Putamen (tissue), 1 donor: ENCODE measurements at regions not wholly inside any gene's neighbourhood (a gene's known extent, or its start where the extent isn't known, plus 50 kb on each side); places are given as distances from the start of the nearest gene placed in this dataset.
A peak's percentile ranks its signal among the peaks of the same experiment; 100 is the strongest.
"Not testable (repeated sequence)": the region's sequence is repeated elsewhere in the genome, so short reads cannot be mapped to it uniquely, and the experiment has no call there.

Experiments used
- DNase-seq: peaks from one replicate; pipeline ENCODE4 v3.0.0-alpha.2; 2016; ENCODE audit warnings: low spot score

- no peak for DNase-seq
Observed at GRCh38 chr6:151671195-151671594, 136.3 kb upstream of the ESR1 start.

DNA sequence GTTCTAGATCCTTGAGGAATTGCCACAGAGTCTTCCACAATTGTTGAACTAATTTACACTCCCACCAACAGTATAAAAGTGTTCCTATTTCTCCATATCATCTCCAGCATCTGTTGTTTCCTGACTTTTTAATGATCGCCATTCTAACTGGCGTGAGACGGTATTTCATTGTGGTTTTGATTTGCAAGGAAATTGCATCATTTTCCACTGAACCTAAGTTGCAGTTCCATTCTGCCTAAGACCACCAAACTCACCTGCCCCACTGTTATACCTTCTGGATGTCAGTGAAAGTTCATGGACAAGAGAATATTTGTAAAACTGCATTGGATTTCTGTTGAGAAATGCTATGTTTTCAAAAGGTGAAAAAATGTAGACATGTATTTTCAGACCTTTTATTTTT lies 132.9 kb upstream of the ESR1 start:
- DNase-seq = no peak

GRCh38 chr6:151675746-151676459 lies 131.6 kb upstream of the ESR1 start:
- no peak for DNase-seq

GRCh38 chr6:151676460-151676945 lies 131.0 kb upstream of the ESR1 start:
- no peak for DNase-seq

GRCh38 chr6:151677404-151677803 lies 130.1 kb upstream of the ESR1 start:
- no peak for DNase-seq

- no peak for DNase-seq
Observed at GRCh38 chr6:151679081-151679480, 128.4 kb upstream of the ESR1 start.

GRCh38 chr6:151679941-151680340 lies 127.5 kb upstream of the ESR1 start:
- no peak for DNase-seq

- no peak for DNase-seq
Observed at GRCh38 chr6:151680846-151681432, 126.5 kb upstream of the ESR1 start.

DNA sequence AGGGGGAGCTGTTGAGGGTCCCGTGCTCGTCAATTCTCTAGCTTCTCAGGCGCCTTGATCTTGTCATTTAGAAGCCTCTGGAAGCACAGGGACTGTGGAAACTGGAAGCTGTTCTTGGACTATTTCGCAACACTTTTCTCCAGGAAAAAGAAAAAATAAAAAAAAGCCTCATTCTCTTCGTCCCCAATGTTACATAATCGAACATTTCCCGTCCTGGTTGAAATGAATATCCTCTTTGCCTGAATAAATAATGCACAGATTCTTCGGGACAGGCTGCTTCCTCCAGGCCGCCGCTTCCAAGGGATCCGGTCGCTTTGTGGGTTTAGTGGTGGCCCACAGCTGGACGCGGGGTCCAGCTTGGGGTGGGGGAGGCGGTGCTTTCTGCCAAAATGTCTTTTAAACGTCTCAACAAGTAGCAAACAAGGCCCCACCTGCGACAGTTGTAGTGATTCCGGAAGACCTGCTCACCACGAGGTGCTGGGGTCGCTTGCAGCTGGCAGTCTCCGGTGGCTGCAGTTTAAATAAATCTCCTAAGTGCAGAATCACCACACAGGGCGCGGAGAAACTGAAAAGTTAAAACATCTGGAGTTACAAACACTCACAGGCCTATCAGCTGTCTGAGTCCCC lies 125.9 kb upstream of the ESR1 start:
- no peak for DNase-seq

- DNase-seq = no peak
Observed at GRCh38 chr6:151682251-151682650, 125.2 kb upstream of the ESR1 start.

DNA sequence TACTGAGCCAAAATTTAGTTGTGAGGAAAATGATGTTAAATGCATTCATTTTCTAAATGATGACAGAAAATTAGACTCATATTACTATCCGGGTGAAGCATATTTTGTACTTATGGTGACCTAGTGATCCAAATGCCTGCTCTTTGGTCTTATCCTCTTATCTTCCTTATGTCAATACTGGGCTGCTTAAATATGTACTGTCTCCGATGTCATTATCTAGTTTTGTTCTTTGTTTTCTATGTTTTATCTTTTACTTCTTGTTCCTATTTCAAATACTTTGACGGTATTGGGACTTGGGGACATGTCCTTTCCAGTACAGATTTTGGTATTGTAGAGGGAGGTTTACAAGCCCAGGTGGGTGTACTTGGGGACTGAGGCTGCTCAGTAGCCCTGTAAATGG lies 124.6 kb upstream of the ESR1 start:
- no peak for DNase-seq

- no peak for DNase-seq
Observed at GRCh38 chr6:151683381-151683780, 124.1 kb upstream of the ESR1 start.

DNA sequence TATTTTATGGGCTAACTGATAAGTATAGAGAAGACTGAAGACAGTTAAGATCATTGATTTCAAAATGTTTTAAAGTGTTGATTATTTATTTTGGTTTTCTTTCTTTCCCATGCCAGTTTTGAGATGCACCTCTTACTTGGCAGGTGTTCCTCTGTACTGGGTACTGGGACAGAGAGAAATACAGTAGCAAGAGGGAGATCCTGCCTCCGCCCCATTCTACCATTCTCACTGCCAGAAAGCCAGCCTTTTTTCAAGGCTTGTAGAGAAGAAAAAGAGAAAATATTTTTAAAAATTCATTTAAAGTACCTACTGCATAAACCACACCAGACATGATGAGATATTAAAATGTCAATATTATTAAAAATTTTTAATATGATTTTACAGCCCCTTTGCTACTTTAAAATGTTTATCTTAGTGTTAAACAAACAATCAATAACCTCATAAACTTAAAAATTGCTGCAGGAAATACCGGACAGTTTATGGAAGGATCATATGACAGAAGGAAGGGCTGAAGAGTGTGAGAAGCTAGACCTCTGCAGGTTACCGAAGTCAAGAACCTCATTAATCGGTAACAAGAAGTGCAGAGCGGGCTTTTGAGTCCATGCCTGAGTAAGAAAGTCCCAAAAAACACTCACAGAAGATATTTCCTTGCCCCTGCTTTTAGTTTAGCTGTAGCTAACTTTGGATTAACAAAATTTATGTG lies 117.8 kb upstream of the ESR1 start:
- DNase-seq = no peak

DNA sequence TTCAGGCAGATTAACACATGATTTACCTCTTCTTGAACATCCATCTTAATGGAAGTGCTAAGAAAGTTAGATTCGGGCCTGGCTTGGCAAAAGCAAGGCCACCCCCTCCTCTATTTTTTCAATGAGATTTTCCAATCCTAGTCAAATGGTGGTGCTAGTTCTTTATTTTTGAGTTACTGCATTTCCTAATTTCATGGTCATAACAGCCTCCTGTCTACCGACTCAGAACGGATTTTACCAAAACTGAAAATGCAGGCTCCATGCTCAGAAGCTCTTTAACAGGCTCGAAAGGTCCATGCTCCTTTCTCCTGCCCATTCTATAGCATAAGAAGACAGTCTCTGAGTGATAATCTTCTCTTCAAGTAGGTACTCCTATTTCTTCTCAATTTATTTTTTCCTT lies 117.2 kb upstream of the ESR1 start:
- DNase-seq = no peak

GRCh38 chr6:151690768-151691562 lies 116.5 kb upstream of the ESR1 start:
- peak; percentile 7 for DNase-seq

DNA sequence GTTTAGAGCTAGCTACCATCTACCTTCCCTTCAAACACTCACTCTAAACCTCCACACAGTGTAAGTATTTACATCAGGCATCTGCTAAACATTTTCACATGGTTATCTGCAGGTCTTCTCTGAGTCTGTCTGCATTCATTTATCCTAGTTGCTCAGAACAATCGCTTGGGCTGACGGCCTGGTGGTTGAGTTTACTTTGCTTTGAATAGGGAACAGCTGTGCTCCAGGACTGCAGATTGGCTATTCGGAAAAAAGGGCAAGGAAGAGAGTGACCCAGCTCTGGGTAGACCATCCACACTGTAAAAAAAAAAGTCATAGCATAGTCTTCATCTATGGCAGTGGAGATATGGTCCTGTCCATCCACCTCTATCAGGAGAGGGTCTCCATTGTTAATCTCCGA lies 115.3 kb upstream of the ESR1 start:
- no peak for DNase-seq

DNA sequence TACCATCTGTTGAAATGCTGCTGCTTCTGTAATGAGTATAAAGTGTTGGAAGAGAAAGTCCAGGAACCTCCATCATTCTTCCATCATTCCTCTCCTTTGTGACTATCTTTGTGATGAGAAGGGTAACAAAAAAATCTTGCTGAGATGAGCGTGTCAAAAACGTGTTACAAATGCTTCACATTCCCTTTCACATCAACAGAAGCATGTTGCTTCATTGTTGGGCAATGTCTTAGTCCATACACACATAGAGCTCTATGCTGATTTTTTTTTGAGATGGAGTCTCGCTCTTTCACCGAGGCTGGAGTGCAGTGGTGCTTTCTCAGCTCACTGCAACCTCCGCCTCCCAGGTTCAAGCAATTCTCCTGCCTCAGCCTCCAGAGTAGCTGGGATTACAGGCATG lies 114.1 kb upstream of the ESR1 start:
- no peak for DNase-seq

GRCh38 chr6:151695156-151695555 lies 112.3 kb upstream of the ESR1 start:
- DNase-seq = no peak

GRCh38 chr6:151696302-151696701 lies 111.2 kb upstream of the ESR1 start:
- not testable (repeated sequence) for DNase-seq

DNA sequence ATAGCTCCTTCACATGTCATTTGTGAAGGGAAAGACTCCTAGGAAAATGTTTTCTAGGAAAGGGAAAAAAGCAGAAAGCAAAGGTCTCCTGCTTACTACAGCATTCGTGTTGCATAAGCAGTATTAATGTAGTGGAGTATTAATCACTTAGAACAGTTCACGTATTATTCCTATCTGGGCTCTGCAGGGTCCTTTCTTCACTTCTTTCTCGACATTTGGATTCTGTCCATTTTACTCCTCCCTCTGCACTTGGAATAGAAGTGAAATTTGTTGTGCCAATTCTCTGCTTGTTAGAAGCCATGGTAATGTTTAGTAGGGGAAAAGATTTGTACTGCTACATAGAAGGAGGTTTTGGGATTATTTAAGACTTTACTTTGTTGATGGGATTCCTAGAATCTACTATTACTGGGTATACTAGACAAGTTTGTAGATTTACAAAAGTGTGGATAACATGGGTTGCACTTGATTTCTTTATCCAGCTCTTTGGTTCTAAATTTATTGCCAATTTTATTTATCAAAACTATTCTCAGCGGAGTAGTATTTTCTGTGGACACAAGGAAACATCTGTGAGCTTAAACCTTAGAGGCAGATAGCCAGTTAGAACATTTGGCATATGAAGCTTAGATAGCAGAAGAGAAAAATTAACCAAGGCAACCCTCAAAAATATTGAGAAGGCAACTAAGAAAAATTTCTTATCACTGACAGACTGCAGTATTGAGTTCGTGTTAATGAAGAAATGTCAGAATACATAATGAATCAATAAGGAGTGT lies 108.4 kb upstream of the ESR1 start:
- no peak for DNase-seq

DNA sequence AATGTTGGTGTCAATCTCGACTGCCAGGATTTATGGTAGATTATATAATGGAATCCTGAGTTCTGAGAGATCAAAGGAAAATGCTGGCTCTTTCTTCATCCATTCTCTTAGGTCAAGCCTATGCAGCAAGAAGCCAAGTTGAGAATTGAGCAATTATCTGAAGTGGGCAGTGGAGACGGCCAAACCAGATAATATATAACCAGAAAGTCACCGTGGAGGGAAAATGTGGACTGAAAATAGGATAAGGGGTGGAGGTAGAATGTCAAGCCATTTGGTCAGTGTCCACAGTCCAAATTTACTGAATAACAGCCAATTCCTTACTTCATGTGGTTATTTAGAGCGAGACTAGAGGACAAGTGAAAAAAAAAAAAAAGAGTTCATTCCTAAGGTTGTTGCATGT lies 107.8 kb upstream of the ESR1 start:
- DNase-seq = no peak
